ENCODE measurements at regions not wholly inside any gene's neighbourhood (a gene's known extent, or its start where the extent isn't known, plus 50 kb on each side); places are given as distances from the start of the nearest gene placed in this dataset.
"Not testable (repeated sequence)": the region's sequence is repeated elsewhere in the genome, so short reads cannot be mapped to it uniquely, and the experiment has no call there.

DNA sequence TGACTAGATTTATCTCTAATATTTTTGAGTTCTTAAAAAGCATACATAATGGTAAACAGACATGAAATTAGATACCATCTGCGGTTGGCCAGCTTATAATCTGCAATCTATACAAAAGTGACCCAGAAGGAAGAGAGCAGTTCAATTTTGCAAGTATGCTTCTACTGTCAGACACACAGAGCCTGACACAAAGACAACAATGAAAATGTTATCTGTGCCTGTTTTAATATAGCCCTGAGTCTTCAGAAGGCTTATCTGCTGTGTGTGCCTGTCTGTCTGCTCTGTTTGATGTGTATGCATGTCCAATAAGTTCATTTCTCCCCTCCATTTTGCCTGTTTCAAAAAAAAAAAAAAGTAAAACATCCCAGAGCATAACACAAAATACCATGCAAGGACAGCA is 73.3 kb upstream of the FHIP2A start:
- Mint-ChIP-seq H3K36me3 (ENCODE audit: unreplicated experiment) (no peaks in the 10 kb centered on the region), H3K27ac (ENCODE audit: unreplicated experiment) (no peak overlapping the region), H3K27me3 (ENCODE audit: unreplicated experiment) (no peaks in the 10 kb centered on the region), H3K9me3 (ENCODE audit: unreplicated experiment) (no peaks in the 10 kb centered on the region), H3K4me1 (ENCODE audit: unreplicated experiment) (no peaks in the 10 kb centered on the region), H3K4me3 (ENCODE audit: unreplicated experiment) (no peak overlapping the region)
- no peak for DNase-seq (ENCODE audit: extremely low spot score, unreplicated experiment)
- TF ChIP-seq, protein P1, sequence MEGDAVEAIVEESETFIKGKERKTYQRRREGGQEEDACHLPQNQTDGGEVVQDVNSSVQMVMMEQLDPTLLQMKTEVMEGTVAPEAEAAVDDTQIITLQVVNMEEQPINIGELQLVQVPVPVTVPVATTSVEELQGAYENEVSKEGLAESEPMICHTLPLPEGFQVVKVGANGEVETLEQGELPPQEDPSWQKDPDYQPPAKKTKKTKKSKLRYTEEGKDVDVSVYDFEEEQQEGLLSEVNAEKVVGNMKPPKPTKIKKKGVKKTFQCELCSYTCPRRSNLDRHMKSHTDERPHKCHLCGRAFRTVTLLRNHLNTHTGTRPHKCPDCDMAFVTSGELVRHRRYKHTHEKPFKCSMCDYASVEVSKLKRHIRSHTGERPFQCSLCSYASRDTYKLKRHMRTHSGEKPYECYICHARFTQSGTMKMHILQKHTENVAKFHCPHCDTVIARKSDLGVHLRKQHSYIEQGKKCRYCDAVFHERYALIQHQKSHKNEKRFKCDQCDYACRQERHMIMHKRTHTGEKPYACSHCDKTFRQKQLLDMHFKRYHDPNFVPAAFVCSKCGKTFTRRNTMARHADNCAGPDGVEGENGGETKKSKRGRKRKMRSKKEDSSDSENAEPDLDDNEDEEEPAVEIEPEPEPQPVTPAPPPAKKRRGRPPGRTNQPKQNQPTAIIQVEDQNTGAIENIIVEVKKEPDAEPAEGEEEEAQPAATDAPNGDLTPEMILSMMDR (IDR thresholded peaks at IDR 0.05), result no peak

DNA sequence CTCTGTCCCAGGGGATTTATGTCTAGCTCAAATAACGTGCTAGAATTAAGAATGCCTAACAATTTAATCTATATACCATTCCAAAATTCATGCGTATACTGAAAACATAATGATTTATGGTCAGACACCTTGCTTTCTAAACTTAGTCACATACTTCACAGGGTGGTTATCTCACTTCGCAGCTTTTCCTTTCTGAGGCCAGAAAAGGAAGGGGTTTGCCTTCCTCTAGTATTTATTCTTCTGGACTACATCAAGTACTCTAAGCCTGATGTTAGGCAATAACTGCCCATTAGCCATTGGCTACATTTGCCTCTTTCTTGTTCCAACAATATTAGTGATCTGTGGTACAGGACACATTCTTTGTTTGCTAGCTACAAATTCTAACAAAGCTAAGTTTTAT is 72.6 kb upstream of the FHIP2A start:
- no peak for DNase-seq (ENCODE audit: extremely low spot score, unreplicated experiment)
- Mint-ChIP-seq H3K4me3 (ENCODE audit: unreplicated experiment) (no peak overlapping the region), H3K27ac (ENCODE audit: unreplicated experiment) (no peak overlapping the region), H3K4me1 (ENCODE audit: unreplicated experiment) (no peaks in the 10 kb centered on the region), H3K27me3 (ENCODE audit: unreplicated experiment) (no peaks in the 10 kb centered on the region), H3K9me3 (ENCODE audit: unreplicated experiment) (no peaks in the 10 kb centered on the region), H3K36me3 (ENCODE audit: unreplicated experiment) (no peaks in the 10 kb centered on the region)
- TF ChIP-seq, protein P1 (IDR thresholded peaks at IDR 0.05), result no peak

DNA sequence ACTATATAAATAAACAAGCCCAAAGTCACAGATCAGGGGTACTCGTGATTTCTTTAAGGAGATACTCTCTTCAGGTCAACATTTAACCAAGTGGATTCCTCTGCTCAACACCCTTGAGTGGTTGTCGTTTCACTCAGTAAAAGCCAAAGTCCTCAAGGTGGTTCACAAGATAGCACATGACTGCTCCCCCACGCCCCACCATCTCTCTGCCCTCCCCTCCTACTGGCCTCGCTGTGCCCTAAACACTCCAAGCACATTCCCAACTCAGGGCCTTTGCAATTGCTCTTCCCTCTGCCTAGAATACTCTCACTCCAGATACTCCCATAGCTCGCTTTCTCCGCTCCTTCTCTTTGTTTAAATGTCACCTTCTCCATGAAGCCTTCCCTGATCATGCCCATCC is 72.1 kb upstream of the FHIP2A start:
- Mint-ChIP-seq H3K4me3 (ENCODE audit: unreplicated experiment) (no peak overlapping the region), H3K27ac (ENCODE audit: unreplicated experiment) (no peak overlapping the region), H3K4me1 (ENCODE audit: unreplicated experiment) (no peaks in the 10 kb centered on the region)

DNA sequence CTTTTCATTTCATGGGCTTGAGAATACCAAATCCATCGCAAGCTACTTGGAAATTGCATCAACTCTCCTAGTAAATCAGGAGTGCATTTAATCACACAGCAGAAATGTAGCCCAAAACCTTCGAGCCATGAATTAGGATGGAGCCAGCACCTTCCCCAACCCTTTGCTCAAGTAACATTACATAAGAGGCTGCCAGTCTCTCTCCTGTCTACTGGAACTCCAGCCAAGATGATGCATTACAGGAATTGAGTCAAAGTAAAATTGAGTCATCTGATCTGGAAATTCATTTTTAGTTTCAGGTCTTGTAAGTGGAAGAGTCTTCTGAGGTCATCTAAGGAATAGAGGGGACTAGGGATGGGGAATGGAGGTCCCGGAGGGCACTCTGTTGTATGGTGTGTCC is 69.7 kb upstream of the FHIP2A start:
- H3K9me3 Mint-ChIP-seq (ENCODE audit: unreplicated experiment), result no peaks in the 10 kb centered on the region
- TF ChIP-seq, protein P1 (IDR thresholded peaks at IDR 0.05), result no peak
- no peak for DNase-seq (ENCODE audit: extremely low spot score, unreplicated experiment)
- no peak overlapping the region for H3K27ac Mint-ChIP-seq (ENCODE audit: unreplicated experiment)
- no peaks in the 10 kb centered on the region for H3K27me3 Mint-ChIP-seq (ENCODE audit: unreplicated experiment)
- H3K36me3 Mint-ChIP-seq (ENCODE audit: unreplicated experiment), result no peaks in the 10 kb centered on the region
- H3K4me3 Mint-ChIP-seq (ENCODE audit: unreplicated experiment), result no peak overlapping the region
- H3K4me1 Mint-ChIP-seq (ENCODE audit: unreplicated experiment), result no peaks in the 10 kb centered on the region

More for the DNA sequence above, 72.1 kb upstream of the FHIP2A start:
- no peaks in the 10 kb centered on the region for H3K27me3 Mint-ChIP-seq (ENCODE audit: unreplicated experiment)
- H3K9me3 Mint-ChIP-seq (ENCODE audit: unreplicated experiment), result no peaks in the 10 kb centered on the region
- no peaks in the 10 kb centered on the region for H3K36me3 Mint-ChIP-seq (ENCODE audit: unreplicated experiment)
- DNase-seq (ENCODE audit: extremely low spot score, unreplicated experiment), result no peak
- TF ChIP-seq, protein P1 (IDR thresholded peaks at IDR 0.05), result no peak

DNA sequence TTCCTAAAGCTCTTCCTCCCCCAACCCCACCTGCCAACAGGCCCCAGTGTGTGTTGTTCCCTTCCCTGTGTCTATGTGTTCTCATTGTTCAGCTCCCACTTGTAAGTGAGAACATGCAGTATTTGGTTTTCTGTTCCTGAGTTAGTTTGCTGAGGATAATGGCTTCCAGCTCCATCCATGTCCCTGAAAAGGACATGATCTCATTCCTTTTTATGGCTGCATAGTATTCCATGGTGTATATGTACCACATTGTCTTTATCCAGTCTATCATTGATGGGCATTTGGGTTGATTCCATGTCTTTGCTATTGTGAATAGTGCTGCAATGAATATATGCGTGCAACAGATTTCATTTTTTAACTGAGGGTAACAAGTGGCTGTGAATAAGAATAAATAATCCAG is 69.0 kb upstream of the FHIP2A start:
- H3K4me1 Mint-ChIP-seq (ENCODE audit: unreplicated experiment); DNase-seq (ENCODE audit: extremely low spot score, unreplicated experiment); H3K36me3 Mint-ChIP-seq (ENCODE audit: unreplicated experiment); H3K27ac Mint-ChIP-seq (ENCODE audit: unreplicated experiment); H3K9me3 Mint-ChIP-seq (ENCODE audit: unreplicated experiment); H3K4me3 Mint-ChIP-seq (ENCODE audit: unreplicated experiment); H3K27me3 Mint-ChIP-seq (ENCODE audit: unreplicated experiment): not testable (repeated sequence)

DNA sequence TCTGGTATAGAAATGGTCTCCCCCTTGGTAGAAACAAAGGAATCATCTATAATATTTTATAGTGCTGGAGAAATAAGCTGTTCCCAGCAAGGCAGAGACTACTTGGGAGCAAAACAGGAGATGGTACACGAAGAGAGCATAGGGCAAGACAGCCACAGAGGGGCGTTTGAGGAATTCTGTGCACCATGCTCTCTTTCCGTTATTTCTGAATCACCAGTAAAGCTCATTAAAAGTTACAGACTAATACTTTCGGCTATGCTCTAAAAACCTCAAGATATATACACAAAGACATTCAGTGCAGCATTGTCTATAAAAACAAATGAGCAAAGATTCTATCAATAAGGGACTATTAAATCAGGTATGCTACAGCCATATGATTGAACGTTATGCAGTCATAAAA is 68.5 kb upstream of the FHIP2A start:
- Mint-ChIP-seq H3K4me1 (ENCODE audit: unreplicated experiment) (no peaks in the 10 kb centered on the region), H3K36me3 (ENCODE audit: unreplicated experiment) (no peaks in the 10 kb centered on the region)

More for the DNA sequence above, 68.5 kb upstream of the FHIP2A start:
- DNase-seq (ENCODE audit: extremely low spot score, unreplicated experiment), result no peak
- Mint-ChIP-seq H3K27ac (ENCODE audit: unreplicated experiment) (no peak overlapping the region), H3K27me3 (ENCODE audit: unreplicated experiment) (no peaks in the 10 kb centered on the region), H3K4me3 (ENCODE audit: unreplicated experiment) (no peak overlapping the region), H3K9me3 (ENCODE audit: unreplicated experiment) (no peaks in the 10 kb centered on the region)
- TF ChIP-seq, protein P1 (IDR thresholded peaks at IDR 0.05), result no peak

Data from osteocyte (in vitro differentiated cells).